ENCODE measurements at regions not wholly inside any gene's neighbourhood (a gene's known extent, or its start where the extent isn't known, plus 50 kb on each side); places are given as distances from the start of the nearest gene placed in this dataset.

GRCh38 chr18:14933964-14934363, 186.0 kb downstream of the ANKRD30B start:
- Histone ChIP-seq H3K9me1 (ENCODE audit: insufficient read depth, low read length) (no peaks in the 10 kb centered on the region), H3K18ac (ENCODE audit: low read depth, low read length) (no peak overlapping the region), H4K91ac (ENCODE audit: insufficient read depth, low read depth, low read length) (no peak overlapping the region), H2AK5ac (ENCODE audit: low read depth, low read length) (no peak overlapping the region), H4K8ac (ENCODE audit: low read depth in 2 of 2, low read length in 2 of 2) (no peak overlapping the region), H3K79me1 (ENCODE audit: low read depth in 1 of 2, low read length in 2 of 2) (no peaks in the 10 kb centered on the region), H3K4ac (ENCODE audit: low read depth, low read length) (no peak overlapping the region), H2AK9ac (replicated peaks; ENCODE audit: low read depth, low read length, poor library complexity) (no peak overlapping the region), H3K4me2 (ENCODE audit: low read depth, low read length) (no peak overlapping the region), H3K14ac (replicated peaks; ENCODE audit: low read depth, low read length) (no peak overlapping the region), H3K36me3 (ENCODE audit: control insufficient read depth, insufficient read depth, low read length) (no peaks in the 10 kb centered on the region), H3K4me1 (ENCODE audit: control insufficient read depth, insufficient read depth, low read length) (no peaks in the 10 kb centered on the region), H2BK20ac (ENCODE audit: low read depth, low read length) (no peak overlapping the region), H2AFZ (replicated peaks; ENCODE audit: low read length, poor library complexity) (no peak overlapping the region), H3K56ac (ENCODE audit: extremely low read depth, insufficient read depth, low read length) (no peak overlapping the region), H3K27me3 (ENCODE audit: control insufficient read depth, insufficient read depth, low read length) (no peaks in the 10 kb centered on the region), H3K4me3 (ENCODE audit: insufficient read depth, low read depth, low read length) (no peak overlapping the region), H4K5ac (ENCODE audit: low read depth, low read length) (no peak overlapping the region), H3K9me3 (ENCODE audit: control insufficient read depth, insufficient read depth, low read length) (peaks cover 47% of the 10 kb centered on the region), H2BK15ac (ENCODE audit: low read depth, low read length) (no peak overlapping the region), H4K20me1 (ENCODE audit: insufficient read depth, low read length) (no peaks in the 10 kb centered on the region), H2BK5ac (ENCODE audit: low read depth, low read length, poor library complexity, severe bottlenecking) (no peak overlapping the region), H3K27ac (ENCODE audit: insufficient read depth, low read length) (no peak overlapping the region), H3K23ac (ENCODE audit: low read depth, low read length) (no peak overlapping the region), H3K9ac (ENCODE audit: low read depth, low read length) (no peak overlapping the region), H2BK120ac (ENCODE audit: low read depth, low read length) (no peak overlapping the region)
- no peak for TF ChIP-seq MXI1 (IDR thresholded peaks at IDR 0.05; ENCODE audit: borderline replicate concordance, low read depth, low read length)
- ChIA-PET CTCF (no interaction called here), POLR2A (ENCODE audit: unreplicated experiment) (no interaction called here)
- DNase-seq (no peak), ATAC-seq (ENCODE audit: low read depth) (no peak)
- intact Hi-C loops (cut with micrococcal nuclease) (no loop called here), in situ Hi-C loops (cut with MboI; ENCODE audit: low sequenced_read_pairs) (no loop called here), dilution Hi-C loops (cut with HindIII; ENCODE audit: low sequenced_read_pairs, unreplicated experiment) (no loop called here)
- no TSS peak for BruUV-seq (replicated peaks)
- 57% methylated on average over 2 of the region's 10 CpGs; no CpG with 5 or more reads in 1 of the 2 experiments for WGBS, 2 experiments (ENCODE audit: extremely low coverage in 2 of 2, insufficient read length in 1 of 2)
